Coronary artery (tissue), 2 donors: ENCODE measurements at regions not wholly inside any gene's neighbourhood (a gene's known extent, or its start where the extent isn't known, plus 50 kb on each side); places are given as distances from the start of the nearest gene placed in this dataset.

ENCODE experiments used
- DNase-seq: peaks from one replicate; pipeline ENCODE4 v3.0.0-alpha.2; 2017; ENCODE audit warnings: low spot score
- H3K27ac ChIP-seq, 2 donors: fragments of 200-600 bp; sonication (generic); one replicate each; pipeline ENCODE4 v1.5.1; 2016 to 2019
- H3K4me3 ChIP-seq: fragments of 200-600 bp; sonication (generic); 2 replicates; pipeline ENCODE4 v1.5.1; 2016; ENCODE audit warnings: mild to moderate bottlenecking, moderate library complexity
- CTCF ChIP-seq: fragments of 200-600 bp; sonication (generic); IDR thresholded peaks from one replicate; pipeline ENCODE4 v1.5.1; 2019; ENCODE audit warnings: antibody characterized with exemption

GRCh38 chr7:50214771-50215170 lies 89.7 kb upstream of the IKZF1 start:
- Histone ChIP-seq H3K4me3 (no peak overlapping the region), H3K27ac (no peak overlapping the region)
- DNase-seq: no peak
- no peak for TF ChIP-seq CTCF

DNA sequence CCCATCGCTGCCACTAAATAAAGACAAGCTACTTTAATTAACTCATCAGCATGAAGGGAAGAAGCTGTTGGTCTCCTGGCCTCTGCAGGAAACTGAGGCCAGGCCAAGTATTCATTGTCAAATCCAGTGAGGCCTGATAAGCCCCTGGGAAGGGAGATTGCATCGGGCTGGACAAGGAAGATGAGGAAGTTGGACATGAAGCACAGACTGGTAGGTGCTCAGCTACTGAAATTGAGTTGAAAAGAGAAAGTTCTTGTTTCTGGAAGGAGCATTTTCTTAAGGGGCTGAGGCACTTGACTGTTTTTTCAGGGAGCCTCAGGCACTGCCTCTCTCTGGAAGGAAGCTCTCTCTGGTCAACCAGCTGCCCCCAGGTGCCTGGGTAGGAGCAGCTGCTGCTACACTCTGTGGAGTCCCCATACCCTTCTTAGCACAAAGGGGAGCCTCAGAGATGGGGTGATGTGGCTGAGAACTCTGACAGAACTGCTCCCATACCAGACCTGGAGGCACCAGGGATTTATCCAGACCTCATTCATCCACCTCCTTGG lies 90.3 kb upstream of the IKZF1 start:
- Histone ChIP-seq H3K4me3 (no peak overlapping the region), H3K27ac (no peak overlapping the region)
- DNase-seq: peak; percentile 45
- TF ChIP-seq CTCF: no peak

- peak; percentile 35 for DNase-seq
- Histone ChIP-seq H3K27ac (no peak overlapping the region), H3K4me3 (no peak overlapping the region)
- no peak for TF ChIP-seq CTCF
These were observed 90.9 kb upstream of the IKZF1 start for GRCh38 chr7:50213622-50214017.

- no peak for TF ChIP-seq CTCF
- H3K27ac ChIP-seq: no peak overlapping the region
- peak; percentile 49 for DNase-seq
- no peak overlapping the region for H3K4me3 ChIP-seq
These were observed 91.6 kb upstream of the IKZF1 start for GRCh38 chr7:50212666-50213621.

DNA sequence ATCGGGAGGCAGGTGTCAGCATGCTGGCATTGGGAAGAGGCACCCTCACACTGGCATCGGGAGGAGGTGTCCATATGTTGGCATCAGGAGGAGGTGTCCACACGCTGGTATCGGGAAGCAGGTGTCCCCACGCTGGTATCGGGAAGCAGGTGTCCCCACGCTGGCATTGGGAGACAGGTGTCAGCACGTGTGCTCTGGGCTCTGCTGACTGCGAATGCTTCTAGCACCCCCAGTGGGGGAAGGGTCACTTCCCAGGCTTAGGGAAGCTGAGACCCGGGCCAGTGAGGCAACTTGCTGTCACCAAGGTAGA lies 92.5 kb upstream of the IKZF1 start:
- DNase-seq: no peak
- H3K27ac ChIP-seq: no peak overlapping the region
- no peak for TF ChIP-seq CTCF
- H3K4me3 ChIP-seq: no peak overlapping the region

GRCh38 chr7:50211130-50212015 lies 93.1 kb upstream of the IKZF1 start:
- DNase-seq: no peak
- Histone ChIP-seq H3K27ac (no peak overlapping the region), H3K4me3 (no peak overlapping the region)
- no peak for TF ChIP-seq CTCF
